GM21390 (cell line): ENCODE measurements at regions not wholly inside any gene's neighbourhood (a gene's known extent, or its start where the extent isn't known, plus 50 kb on each side); places are given as distances from the start of the nearest gene placed in this dataset.

Experiments used
- ATAC-seq: cut with Tn5 transposase; IDR thresholded peaks from one replicate; pipeline ENCODE4 v1.9.1; 2021; ENCODE audit not compliant: unreplicated experiment

DNA sequence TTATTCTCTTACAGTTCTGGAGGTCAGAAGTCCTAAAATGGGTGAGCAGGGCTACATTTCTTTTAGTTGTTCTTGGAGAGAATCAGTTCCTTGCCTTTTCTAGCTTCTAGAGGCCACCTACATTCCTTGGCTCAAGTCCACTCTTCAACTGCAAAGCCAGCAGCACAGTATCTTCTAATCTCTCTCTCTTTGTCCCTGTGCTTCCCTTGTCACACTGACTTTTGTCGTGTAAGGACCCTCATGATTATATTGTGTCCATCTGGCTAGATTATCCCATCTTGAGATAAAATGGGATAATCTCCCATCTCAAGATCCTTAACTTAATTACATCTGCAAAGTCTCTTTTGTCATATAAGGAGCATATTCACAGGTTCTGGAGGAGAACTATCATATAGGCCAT, 359.0 kb downstream of the ADRA2A start:
- ATAC-seq = no peak

DNA sequence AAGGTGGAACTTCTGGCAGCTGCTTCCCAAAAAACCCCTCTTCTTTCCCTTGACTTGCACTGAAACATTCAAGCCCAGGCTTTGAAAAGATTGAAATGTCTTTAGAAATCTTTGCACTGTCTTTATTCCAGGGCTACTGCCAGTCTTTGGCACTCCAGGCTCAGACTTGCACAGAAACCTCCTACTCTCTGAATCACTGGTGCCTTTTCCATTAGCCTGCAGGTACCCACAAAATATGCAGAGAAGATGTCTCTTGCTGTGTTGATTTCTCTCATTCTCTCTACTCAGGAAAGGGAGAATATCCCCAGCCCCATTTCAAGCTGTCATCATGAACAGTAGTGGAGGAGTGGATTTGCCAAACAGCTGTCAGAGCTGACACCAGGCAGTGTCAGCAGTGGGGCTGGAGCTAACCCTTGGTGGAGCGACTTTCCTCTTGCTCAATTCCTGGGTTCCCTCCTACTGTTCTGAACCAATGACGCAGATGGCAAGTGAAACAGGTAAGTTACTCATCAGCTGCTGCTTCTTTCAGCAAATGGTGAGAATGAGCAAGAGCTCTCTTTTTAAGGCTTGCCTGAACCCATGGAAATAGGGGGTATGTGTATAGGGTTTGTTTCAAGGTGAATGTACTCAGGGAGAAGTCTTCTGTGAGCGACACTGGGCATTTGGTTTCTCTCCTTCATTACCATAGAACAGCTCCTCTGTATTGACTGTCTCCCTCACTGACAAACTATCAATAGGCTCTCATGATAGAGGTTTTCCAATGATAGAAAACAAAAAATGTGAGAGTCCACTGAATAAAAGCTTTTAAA, 362.4 kb downstream of the ADRA2A start:
- no peak for ATAC-seq

- no peak for ATAC-seq
These were observed 363.7 kb downstream of the ADRA2A start for GRCh38 chr10:111440501-111440900.

GRCh38 chr10:111445667-111446066, 368.8 kb downstream of the ADRA2A start:
- no peak for ATAC-seq

DNA sequence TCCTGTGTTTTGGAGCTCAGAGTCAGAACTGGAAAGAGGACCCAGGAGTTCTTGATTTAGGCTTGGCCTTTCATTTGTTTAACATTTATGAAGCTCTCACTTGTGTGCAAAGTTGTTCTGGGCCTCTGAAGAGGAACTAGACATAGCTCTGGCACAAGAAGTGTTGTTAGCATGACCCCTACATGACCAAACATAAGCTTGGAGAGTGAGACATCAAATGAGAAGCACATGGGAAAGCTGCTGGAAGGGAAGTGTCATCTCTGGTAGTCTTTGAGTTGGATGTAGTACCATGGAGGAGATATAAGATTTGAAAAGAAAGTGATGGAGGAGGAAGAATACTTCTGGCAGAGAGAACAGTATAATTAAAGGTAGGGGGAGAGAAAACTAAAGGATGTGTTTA, 370.1 kb downstream of the ADRA2A start:
- no peak for ATAC-seq

DNA sequence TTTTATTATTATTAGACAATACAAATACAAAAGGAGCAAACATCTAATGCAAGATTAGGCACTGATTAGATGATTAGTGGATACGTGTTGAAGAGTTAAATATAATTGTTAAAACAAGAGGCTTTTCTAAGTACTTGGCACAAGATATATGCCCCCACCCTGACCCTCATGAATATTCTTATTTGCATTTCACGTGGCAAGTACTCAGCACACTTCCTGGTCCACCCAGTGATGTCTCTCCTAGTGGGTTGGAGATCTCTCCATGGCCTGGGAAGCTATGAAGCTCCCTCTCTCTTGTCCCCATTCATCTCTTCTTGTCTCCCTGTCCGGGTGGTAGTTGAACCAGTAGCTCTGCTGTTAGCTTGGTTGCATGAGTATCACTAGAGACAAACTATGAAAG, 375.3 kb downstream of the ADRA2A start:
- ATAC-seq = no peak

GRCh38 chr10:111455776-111456426, 379.1 kb downstream of the ADRA2A start:
- no peak for ATAC-seq

GRCh38 chr10:111458256-111458655, 381.4 kb downstream of the ADRA2A start:
- ATAC-seq = no peak

DNA sequence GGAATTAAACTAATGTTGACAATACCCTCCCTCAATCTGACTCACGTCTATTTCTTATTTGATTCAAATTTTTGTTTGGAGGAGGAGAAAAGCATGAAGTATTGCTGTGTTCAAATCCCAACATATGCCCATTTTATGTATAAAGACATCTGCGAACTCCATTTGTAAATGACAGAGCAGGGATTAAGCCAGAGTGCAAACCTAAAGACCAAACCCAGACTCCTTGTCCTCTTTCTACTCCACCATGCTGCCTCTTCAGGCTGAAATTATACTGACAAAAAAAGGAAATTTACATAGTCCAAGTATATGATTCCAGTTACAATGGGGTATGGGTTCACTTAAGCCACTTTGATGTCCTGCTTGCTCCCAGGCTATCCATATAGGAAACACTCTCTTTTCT, 383.1 kb downstream of the ADRA2A start:
- no peak for ATAC-seq

GRCh38 chr10:111472445-111472844, 395.6 kb downstream of the ADRA2A start:
- ATAC-seq = no peak

DNA sequence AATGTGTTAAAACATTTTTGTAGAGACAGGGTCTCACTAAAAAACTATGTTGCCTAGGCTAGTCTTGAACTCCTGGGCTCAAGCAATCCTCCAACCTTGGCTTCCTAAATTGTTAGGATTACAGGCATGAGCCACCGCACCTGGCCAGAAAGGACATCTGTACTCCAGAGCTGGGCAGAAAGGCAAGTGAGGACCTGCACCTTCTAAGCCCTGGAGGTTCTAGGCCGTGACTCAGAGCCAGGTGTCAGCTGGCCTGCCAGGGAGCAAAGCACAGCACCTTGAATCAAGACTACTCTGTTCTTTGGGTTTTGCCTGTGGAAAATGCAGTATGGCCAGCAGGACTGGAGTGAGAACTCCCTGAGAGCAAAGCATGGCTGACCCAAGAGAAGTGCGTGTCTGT, 396.5 kb downstream of the ADRA2A start:
- ATAC-seq = no peak

DNA sequence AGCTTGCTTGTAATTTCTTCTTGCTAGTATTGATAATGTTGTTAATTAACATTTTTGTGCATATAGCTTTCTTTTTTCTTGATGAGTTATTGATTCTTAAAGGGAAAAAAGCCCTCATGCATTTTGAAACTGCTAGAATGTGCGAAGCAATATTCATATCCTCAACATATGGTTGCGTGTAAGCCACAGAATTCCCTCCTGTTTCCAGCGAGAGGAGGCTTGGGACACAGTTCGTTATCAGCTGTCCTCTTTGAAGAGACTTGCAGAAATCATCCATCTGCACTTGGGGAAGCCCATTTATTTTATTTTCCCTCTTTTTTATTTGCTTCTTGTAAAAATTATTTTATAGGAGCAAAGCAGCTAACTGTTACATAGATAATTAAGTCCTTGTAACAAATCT, 398.0 kb downstream of the ADRA2A start:
- no peak for ATAC-seq

GRCh38 chr10:111475720-111476119, 398.9 kb downstream of the ADRA2A start:
- no peak for ATAC-seq

- no peak for ATAC-seq
These were observed 401.8 kb downstream of the ADRA2A start for GRCh38 chr10:111478651-111479050.

DNA sequence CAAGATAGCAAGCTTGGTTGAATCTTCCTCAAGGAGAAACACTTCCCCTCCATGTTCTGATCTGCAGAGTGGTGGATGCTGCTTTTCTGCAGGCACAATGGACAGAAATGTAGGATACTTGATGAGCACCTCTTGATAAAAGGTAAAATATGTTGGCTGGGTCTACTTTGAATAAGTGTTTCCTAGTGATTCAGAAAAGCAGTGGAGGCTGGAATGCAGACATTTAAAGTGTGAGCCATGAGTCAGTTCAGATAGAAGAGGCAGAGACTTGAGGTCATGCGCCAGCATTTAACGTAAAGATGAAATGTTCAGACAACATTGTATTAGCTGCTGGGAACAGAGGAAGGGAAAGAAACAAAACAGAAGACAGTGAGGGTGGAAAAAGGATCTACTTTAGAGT, 403.1 kb downstream of the ADRA2A start:
- ATAC-seq = no peak

DNA sequence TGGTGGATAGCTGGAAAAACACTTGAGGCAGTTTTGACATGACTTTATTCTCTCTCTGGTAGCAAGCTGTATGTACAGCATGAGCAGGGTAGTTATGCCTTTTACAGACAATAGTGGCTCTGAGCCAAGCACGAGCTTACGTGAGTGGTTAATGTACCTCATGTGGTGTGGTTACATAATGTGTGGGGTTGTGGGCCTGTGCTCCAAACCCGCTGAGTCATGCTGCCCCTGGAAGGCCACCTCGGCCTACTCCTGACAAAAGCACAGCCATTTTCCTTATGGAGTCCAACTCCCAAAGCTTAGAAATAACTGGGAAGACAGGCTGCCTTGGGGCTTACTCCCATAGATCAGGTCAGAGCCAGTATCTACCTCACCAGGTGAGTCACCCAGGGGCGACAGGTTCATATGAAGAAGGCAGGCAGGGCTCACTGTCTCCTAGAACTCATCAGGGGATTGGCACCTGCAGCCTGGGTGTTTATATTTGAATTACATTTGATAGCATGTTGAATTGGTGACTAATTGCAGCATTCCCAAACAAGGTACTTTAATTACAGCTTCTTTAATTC, 404.5 kb downstream of the ADRA2A start:
- no peak for ATAC-seq

GRCh38 chr10:111481866-111482265, 405.0 kb downstream of the ADRA2A start:
- no peak for ATAC-seq

GRCh38 chr10:111482621-111483216, 405.9 kb downstream of the ADRA2A start:
- no peak for ATAC-seq

- no peak for ATAC-seq
These were observed 408.9 kb downstream of the ADRA2A start for GRCh38 chr10:111485767-111486166.

DNA sequence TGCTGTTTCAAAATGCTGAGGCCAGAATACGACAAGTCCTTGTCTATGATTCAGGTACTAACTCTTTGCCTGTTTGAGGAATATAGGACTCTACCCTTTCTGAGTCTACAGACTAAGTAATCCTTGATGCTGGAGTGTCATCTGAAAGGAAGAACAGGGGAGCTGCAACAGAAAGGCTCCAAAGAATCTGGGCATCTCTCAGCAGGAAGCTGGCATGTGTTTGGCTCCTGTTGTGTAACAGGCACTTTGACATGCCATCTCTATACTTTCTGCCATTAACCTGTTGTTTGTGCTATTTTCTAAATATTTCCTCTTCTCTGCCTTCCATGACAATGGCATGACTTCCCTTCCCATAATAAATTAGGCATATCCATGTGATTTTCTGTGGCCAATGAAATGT, 409.5 kb downstream of the ADRA2A start:
- ATAC-seq = no peak

DNA sequence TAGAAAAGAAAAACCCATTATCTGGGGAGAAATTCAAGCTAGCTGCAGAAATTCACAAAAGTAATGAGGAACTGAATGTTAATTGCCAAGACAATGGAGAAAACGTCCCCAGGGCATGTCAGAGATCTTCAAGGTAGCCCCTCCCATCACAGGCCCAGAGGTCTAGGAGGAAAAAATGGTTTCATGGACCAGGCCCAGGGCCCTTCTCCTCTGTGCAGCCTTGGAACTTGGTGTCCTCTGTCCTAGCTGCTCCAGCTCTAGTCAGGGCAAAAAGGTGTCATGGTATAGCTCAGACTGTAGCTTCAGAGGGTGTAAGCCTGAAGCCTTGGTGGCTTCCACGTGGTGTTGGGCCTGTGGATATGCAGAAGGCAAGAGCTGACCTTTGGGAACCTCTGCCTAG, 411.8 kb downstream of the ADRA2A start:
- ATAC-seq = no peak

DNA sequence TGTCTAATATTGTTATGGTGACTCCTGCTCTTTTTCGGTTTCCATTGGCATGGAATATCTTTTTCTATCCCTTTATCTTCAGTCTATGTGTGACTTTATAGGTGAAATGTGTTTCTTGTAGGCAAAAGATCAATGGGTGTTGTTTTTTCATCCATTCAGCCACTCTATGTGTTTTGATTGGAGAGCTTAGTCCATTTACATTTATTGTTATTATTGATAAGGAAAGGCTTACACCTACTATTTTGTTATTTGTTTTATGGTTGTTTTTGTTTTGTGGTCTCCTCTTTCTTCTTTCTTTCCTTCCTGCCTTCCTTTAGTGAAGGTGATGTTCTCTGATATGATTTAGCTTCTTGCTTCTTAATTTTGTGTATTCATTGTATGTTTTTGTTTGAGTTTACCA, 414.3 kb downstream of the ADRA2A start:
- no peak for ATAC-seq
